HCEC 1CT (cell line): ENCODE measurements at regions not wholly inside any gene's neighbourhood (a gene's known extent, or its start where the extent isn't known, plus 50 kb on each side); places are given as distances from the start of the nearest gene placed in this dataset.
A peak's percentile ranks its signal among the peaks of the same experiment; 100 is the strongest.
"Not testable (repeated sequence)": the region's sequence is repeated elsewhere in the genome, so short reads cannot be mapped to it uniquely, and the experiment has no call there.

Experiments
- DNase-seq: peaks from one replicate; pipeline ENCODE4 v3.0.0-alpha.2; 2017

DNA sequence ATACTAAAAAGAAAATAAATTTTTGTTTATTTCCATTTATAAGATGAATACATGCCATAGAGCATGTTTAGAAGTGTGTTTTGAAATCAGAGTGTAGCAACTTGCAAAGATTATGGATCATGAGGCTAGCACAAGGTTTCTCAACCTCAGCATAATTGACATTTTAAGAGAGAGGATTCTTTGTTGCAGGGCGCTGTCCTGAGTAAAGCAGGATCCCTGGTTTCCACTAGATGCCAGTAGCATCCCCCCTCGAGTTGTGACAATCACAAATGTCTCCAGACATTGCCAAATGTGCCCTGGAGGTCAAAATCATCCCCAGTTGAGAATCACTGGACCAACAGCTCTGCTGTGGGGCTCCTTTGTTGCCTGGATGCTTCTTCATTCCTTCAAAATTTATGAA is 128.5 kb upstream of the RBMS3 start:
- no peak for DNase-seq

DNA sequence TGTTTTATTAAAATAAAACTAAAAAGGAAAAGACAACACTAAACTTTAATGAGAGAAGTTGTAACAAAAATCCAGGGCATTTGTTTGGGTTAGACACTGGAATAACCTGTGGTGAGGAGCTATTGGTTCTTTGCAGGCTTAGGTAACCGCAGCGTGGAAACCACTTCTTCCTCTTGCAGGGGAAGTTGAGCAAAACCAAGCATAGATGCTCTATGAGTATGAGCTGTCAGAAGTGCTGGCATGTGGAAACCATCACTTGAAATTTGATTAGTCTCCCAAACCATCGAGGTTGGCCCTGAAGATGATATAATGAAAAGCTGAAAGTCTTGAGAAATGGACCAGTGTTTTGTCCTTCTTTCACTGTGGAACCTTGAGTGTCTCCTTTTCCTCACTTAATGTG is 127.1 kb upstream of the RBMS3 start:
- no peak for DNase-seq

GRCh38 chr3:29156086-29156715 is 124.7 kb upstream of the RBMS3 start:
- DNase-seq = no peak

DNA sequence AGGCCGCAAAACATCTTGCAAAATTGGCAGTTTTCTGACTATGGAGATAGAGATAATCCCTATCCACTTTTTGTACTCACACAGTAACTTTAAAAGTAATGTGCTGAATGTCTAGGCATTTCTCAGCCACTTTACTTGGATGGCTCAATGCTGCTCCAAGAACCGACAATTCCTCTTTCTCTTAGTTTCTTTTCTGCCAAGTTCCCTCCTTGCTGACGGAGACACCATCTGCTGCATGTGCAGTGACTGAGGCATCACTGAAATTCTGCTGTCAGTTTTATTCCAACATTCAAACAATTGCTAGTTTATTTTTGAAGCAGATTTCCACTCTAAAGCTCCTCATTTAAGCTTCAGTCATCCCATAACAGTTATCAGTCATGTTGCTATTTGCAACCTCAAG is 116.0 kb upstream of the RBMS3 start:
- no peak for DNase-seq

GRCh38 chr3:29167180-29167579 is 113.7 kb upstream of the RBMS3 start:
- DNase-seq = peak; percentile 42

DNA sequence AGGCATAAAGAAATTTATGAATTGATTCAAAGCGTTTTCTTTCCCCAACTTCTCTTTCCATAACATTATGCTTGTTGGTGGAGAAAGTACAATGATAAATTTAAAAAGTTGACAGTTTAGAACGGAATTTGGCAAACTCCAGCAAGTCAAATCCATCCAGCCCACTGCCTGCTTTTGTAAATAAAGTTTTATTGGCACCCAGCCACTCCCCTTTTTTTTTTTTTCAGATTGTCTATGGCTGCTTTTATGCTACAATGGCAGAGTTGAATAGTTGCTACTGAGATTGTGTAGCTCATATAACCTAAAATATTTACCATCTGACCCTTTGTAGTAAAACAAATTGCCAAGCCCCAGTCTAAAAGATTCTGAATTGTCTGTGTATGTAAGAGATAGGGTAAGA is 112.8 kb upstream of the RBMS3 start:
- no peak for DNase-seq

DNA sequence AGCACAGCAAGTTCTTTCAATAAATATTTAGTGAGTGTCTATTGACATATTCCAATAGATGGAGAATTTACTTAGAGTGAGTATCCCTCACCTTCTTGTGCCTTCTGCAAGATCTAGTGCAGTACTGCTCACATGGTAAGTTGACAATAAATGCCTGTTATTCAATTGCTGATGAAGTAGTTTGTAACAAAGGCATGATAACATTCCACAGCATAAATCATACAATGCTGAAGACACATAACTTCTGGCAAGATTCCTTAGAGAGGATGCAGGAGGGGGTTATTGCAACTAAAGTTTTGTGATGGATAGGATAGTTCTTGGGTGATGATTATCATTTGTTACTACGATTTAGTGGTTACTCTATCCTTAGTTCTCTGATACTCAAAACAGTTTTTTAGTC is 112.2 kb upstream of the RBMS3 start:
- DNase-seq = no peak

DNA sequence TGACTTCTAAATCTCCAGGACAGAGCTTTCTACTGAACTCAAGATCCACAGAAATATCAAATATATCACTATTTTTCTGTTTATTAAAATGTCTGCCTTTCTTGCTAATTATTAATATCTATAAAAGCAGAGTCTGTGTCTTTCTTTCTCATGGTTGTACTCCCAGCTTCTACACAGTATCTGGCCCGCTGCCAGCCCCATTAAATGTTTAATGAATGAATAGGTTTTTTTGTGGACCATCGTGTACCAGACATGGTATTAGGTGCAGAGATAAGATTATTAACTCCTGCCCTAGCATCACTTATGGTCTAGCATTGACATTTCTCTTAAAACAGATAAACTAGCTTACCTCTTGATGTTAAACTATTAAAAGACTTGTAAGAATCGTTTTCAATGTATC is 111.4 kb upstream of the RBMS3 start:
- no peak for DNase-seq

GRCh38 chr3:29171043-29171990 is 109.6 kb upstream of the RBMS3 start:
- peak; percentile 57 for DNase-seq

DNA sequence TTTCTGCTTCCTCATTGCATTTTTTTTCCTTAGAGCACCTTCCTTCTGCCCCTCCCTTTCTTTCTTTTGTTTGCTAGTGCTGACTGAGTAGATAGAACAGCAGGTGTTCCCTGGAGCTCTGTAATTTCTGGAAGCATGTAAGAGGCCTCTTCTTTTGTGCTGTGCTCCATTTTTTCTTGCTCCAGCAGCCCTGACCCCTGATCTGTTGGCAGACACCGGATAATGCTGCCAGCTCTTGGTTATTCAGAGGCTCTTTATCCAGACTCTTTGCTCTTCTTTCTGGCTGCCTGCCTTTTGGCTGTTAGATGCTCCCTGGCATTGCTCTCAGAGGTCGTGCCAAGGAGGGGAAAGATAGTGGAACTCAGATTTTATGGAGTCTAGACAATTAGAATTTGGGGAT is 104.4 kb upstream of the RBMS3 start:
- no peak for DNase-seq

- no peak for DNase-seq
Measured at GRCh38 chr3:29178809-29179793, 101.8 kb upstream of the RBMS3 start.

DNA sequence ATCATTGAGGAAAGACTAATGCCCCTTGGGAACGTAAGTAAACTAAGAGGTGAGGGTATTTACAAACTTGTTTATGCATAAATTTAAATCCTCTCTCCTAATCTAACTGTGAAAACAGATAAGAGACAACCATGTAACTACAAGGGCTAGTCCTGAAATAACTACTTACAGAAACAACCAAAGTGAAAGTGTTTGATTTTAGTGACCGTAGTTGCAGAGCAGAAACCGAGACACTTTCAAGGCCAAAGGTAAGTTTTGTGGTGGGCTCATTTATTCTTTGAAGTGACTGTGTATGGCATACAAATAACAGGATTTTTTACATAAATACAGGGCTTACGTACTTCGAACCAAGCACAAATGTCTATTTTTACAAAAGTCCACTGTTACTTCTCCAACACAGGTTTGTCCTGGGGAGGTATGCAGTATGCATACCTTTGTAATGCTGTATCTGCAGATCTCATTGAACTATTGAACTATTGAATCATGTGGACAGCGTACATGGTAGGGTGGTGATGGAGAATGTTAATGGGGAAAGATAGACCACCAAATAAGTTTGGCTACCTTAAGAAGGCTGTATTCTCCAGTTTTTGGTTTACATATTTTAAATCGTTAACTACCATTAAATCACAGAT is 99.6 kb upstream of the RBMS3 start:
- DNase-seq = no peak

DNA sequence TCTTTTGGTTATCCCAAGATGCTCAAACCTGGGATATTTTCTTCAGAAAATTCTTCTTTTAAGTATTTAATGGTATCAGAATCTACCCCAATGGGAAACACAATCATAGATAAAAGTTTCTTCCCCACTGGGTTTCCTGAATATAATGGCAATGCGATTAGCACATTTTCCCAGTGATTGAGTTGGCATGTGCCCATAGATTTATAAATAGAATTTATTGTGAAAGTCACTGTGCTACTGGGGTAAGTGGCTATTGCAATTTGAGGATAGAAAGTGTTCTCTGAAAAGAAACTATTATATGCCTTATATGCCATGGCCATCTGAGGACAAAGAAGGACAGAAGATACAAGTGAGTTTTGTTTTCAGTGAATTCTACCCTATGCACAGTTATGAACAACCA is 99.0 kb upstream of the RBMS3 start:
- no peak for DNase-seq

- DNase-seq = not testable (repeated sequence)
Measured at GRCh38 chr3:29182828-29183227, 98.0 kb upstream of the RBMS3 start.

GRCh38 chr3:29183346-29184087 is 97.4 kb upstream of the RBMS3 start:
- DNase-seq = peak; percentile 89

DNA sequence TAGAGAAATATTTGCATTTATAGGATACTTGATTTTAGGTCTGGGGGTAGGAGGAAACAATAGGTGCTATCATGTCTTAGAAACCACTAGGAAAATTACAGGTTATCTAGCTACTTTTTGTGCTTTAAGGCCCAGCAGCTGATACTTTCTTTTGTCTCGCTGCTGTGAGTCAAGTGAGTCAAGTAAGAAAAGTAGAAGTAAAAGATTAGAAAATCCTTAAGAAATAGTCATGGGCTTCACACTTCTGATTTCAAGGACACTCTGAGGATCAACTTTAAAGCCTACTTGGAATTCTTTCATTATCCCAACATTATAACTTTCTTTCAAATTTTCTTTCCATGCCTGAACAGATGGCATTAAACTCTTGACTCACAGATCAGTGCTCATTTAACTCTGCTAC is 95.2 kb upstream of the RBMS3 start:
- no peak for DNase-seq

DNA sequence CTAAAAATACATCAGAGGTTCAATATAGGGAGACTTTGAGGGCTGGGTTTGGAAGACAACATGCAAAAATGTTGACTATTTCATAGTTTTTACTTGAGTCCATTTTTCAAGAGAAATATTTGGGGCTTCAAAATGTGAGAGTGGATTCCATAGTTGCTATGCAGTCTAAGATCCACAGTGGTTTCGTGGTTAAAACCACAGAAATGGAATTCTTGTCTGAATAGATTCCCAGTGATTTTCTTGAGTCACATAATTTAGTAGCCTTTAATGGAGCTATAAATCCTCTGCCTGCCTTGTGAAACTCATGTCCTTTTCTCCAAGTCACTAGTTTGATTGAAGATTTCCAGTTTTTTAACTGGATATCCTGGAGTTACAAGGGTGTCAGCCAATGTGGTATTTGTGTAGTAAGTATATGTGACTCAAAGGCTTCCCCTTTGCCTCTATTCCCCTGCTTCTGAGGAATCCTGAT is 94.7 kb upstream of the RBMS3 start:
- DNase-seq = peak; percentile 98

GRCh38 chr3:29186982-29187725 is 93.7 kb upstream of the RBMS3 start:
- DNase-seq = peak; percentile 95

DNA sequence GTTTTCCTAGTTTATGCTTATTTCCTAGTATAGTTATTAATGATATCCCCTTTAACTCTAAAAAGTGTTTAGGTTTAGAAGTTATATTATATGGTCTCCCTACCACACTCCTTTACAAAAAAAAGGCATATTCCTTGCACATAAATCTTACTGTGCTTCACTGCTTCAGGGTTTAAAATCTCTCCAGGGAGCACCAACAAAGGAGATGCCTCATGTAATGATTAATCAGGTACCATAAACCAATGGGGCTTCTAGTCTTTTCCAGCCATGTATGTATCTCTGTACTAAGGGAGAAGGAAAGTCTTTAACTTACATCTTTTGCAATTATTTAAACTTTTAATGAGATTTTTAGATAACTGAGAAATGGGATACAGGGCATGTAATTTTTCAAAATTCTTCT is 91.5 kb upstream of the RBMS3 start:
- no peak for DNase-seq

- no peak for DNase-seq
Measured at GRCh38 chr3:29194139-29194538, 86.7 kb upstream of the RBMS3 start.

DNA sequence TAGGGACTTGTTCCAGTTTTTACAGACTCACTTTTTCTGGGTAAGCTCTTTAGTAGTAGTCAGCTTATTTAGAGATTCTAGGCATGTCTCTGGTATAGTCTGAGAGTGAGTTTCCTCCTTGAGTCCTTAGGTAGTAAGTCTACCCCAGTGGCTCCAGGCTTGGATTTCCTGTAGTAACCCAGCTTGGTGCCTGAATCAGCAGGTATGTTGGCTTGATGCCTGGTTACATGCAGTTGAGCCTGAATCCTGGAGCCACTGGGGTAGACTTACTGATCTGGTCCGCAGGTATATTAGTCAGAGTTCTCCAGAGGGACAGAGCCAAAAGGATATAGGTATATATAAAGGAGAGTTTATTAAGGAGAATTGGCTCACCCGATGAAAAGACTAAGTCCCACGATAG is 85.8 kb upstream of the RBMS3 start:
- no peak for DNase-seq
